HG03066 (cell line): ENCODE measurements at regions not wholly inside any gene's neighbourhood (a gene's known extent, or its start where the extent isn't known, plus 50 kb on each side); places are given as distances from the start of the nearest gene placed in this dataset.
"Not testable (repeated sequence)": the region's sequence is repeated elsewhere in the genome, so short reads cannot be mapped to it uniquely, and the experiment has no call there.

Source experiments
- ATAC-seq: cut with Tn5 transposase; IDR thresholded peaks from one replicate; pipeline ENCODE4 v1.9.1; 2021; ENCODE audit warnings: low read depth; ENCODE audit not compliant: unreplicated experiment

GRCh38 chr7:156061689-156062255, 249.5 kb upstream of the SHH start:
- ATAC-seq: no peak

GRCh38 chr7:156060925-156061324, 248.7 kb upstream of the SHH start:
- ATAC-seq: no peak

GRCh38 chr7:156059369-156059768, 247.1 kb upstream of the SHH start:
- no peak for ATAC-seq

GRCh38 chr7:156058248-156058647, 246.0 kb upstream of the SHH start:
- no peak for ATAC-seq

GRCh38 chr7:156056534-156056933, 244.3 kb upstream of the SHH start:
- no peak for ATAC-seq

- ATAC-seq: no peak
Measured at GRCh38 chr7:156055206-156055822, 243.1 kb upstream of the SHH start.

- ATAC-seq: no peak
Measured at GRCh38 chr7:156051884-156052283, 239.6 kb upstream of the SHH start.

- no peak for ATAC-seq
Measured at GRCh38 chr7:156050636-156051569, 238.6 kb upstream of the SHH start.

- ATAC-seq: no peak
Measured at GRCh38 chr7:156049366-156049765, 237.1 kb upstream of the SHH start.

GRCh38 chr7:156046031-156046560, 233.8 kb upstream of the SHH start:
- no peak for ATAC-seq

- no peak for ATAC-seq
Measured at GRCh38 chr7:156043416-156044178, 231.3 kb upstream of the SHH start.

GRCh38 chr7:156041398-156041797, 229.1 kb upstream of the SHH start:
- no peak for ATAC-seq

GRCh38 chr7:156039971-156040677, 227.9 kb upstream of the SHH start:
- ATAC-seq: no peak

GRCh38 chr7:156039194-156039593, 226.9 kb upstream of the SHH start:
- no peak for ATAC-seq

GRCh38 chr7:156038345-156038744, 226.1 kb upstream of the SHH start:
- no peak for ATAC-seq

- no peak for ATAC-seq
Measured at GRCh38 chr7:156036153-156036552, 223.9 kb upstream of the SHH start.

- ATAC-seq: not testable (repeated sequence)
Measured at GRCh38 chr7:156035387-156035786, 223.1 kb upstream of the SHH start.

GRCh38 chr7:156034397-156034796, 222.1 kb upstream of the SHH start:
- ATAC-seq: peak; percentile 56

GRCh38 chr7:156032973-156033372, 220.7 kb upstream of the SHH start:
- no peak for ATAC-seq
